Activated CD8-positive, alpha-beta T cell treated with anti-CD3 and anti-CD28 coated beads for 36 hours (primary cell): ENCODE measurements at regions not wholly inside any gene's neighbourhood (a gene's known extent, or its start where the extent isn't known, plus 50 kb on each side); places are given as distances from the start of the nearest gene placed in this dataset.
A peak's percentile ranks its signal among the peaks of the same experiment; 100 is the strongest.

ENCODE experiments used
- ATAC-seq: fragments of 200-7000 bp; cut with Tn5 transposase; one replicate; pipeline ENCODE4 v1.10.0; 2021; ENCODE audit warnings: mild to moderate bottlenecking, moderate library complexity
- CTCF ChIA-PET: fragments of 350-600 bp; sonication (Branson Sonifier 250); formaldehyde crosslinking; loops from one replicate; lab custom pipeline; 2021; ENCODE audit warnings: antibody characterized with exemption; lab: Charles Lee
- POLR2A ChIA-PET: fragments of 350-600 bp; sonication (Branson Sonifier 250); formaldehyde crosslinking; loops from one replicate; lab custom pipeline; 2021; ENCODE audit warnings: antibody characterized with exemption; lab: Charles Lee
- DNase-seq: peaks from one replicate; pipeline ENCODE4 v3.0.0-alpha.2; 2020
- H3K27ac Mint-ChIP-seq: one replicate; pipeline ENCODE4 v1.8.0; 2021; ENCODE audit warnings: mild to moderate bottlenecking, mixed read lengths
- H3K27me3 Mint-ChIP-seq: one replicate; pipeline ENCODE4 v1.8.0; 2021; ENCODE audit warnings: mixed read lengths
- H3K36me3 Mint-ChIP-seq: one replicate; pipeline ENCODE4 v1.8.0; 2021; ENCODE audit warnings: low read depth, mixed read lengths
- H3K4me1 Mint-ChIP-seq: one replicate; pipeline ENCODE4 v1.8.0; 2021; ENCODE audit warnings: low read depth, mixed read lengths
- H3K4me3 Mint-ChIP-seq: one replicate; pipeline ENCODE4 v1.8.0; 2021; ENCODE audit warnings: mild to moderate bottlenecking, moderate library complexity, mixed read lengths
- H3K9me3 Mint-ChIP-seq: one replicate; pipeline ENCODE4 v1.8.0; 2021; ENCODE audit warnings: mixed read lengths
- intact Hi-C: fragments of 100-400 bp; cut with micrococcal nuclease; formaldehyde crosslinking; loops from one replicate; pipeline ENCODE4 v1.10.0; 2022
- TF ChIP-seq, protein P1 (sequence below): fragments of 200-600 bp; IDR thresholded peaks from one replicate; pipeline ENCODE4 v1.8.0; 2022; ENCODE audit warnings: antibody characterized with exemption, mild to moderate bottlenecking

DNA sequence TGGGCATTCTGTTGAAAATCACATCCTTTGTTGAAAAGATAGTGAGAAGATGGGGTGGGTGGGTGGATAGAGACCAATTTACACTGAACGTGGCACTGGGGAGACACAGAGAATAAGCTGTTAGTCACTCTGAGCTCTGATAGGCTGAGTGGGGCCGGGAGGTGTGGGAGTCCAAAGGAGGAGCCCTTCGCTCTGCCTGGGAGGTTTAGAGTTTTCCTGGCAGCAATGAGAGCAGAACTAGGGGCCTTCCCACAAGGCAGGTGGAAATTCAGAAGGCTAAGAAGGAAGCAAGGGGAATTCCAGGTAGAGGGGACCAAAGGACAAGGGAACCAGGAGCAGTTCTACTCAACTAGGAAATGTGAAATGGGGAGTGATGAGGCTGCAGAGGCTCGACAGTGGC is 272.7 kb downstream of the RPLP1 start:
- CTCF ChIA-PET = no interaction called here
- no peaks in the 10 kb centered on the region for H3K9me3 Mint-ChIP-seq
- intact Hi-C loops = loop anchor here (10.0 kb wide), 2 partner anchors 150 to 370 kb away; partner anchors contain the start of gene TLE3
- peaks cover 6% of the 10 kb centered on the region for H3K27me3 Mint-ChIP-seq
- TF ChIP-seq, protein P1, sequence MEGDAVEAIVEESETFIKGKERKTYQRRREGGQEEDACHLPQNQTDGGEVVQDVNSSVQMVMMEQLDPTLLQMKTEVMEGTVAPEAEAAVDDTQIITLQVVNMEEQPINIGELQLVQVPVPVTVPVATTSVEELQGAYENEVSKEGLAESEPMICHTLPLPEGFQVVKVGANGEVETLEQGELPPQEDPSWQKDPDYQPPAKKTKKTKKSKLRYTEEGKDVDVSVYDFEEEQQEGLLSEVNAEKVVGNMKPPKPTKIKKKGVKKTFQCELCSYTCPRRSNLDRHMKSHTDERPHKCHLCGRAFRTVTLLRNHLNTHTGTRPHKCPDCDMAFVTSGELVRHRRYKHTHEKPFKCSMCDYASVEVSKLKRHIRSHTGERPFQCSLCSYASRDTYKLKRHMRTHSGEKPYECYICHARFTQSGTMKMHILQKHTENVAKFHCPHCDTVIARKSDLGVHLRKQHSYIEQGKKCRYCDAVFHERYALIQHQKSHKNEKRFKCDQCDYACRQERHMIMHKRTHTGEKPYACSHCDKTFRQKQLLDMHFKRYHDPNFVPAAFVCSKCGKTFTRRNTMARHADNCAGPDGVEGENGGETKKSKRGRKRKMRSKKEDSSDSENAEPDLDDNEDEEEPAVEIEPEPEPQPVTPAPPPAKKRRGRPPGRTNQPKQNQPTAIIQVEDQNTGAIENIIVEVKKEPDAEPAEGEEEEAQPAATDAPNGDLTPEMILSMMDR = no peak
- H3K36me3 Mint-ChIP-seq = no peaks in the 10 kb centered on the region
- peaks cover 57% of the 10 kb centered on the region for H3K4me1 Mint-ChIP-seq
- H3K4me3 Mint-ChIP-seq = no peak overlapping the region
- no peak for DNase-seq
- POLR2A ChIA-PET = interaction anchor here (0.9 kb wide), 1 partner anchor 376 kb away, joined by 3 read pairs; no protein-coding TSS in a partner anchor
- no peak for ATAC-seq
- no peak overlapping the region for H3K27ac Mint-ChIP-seq

DNA sequence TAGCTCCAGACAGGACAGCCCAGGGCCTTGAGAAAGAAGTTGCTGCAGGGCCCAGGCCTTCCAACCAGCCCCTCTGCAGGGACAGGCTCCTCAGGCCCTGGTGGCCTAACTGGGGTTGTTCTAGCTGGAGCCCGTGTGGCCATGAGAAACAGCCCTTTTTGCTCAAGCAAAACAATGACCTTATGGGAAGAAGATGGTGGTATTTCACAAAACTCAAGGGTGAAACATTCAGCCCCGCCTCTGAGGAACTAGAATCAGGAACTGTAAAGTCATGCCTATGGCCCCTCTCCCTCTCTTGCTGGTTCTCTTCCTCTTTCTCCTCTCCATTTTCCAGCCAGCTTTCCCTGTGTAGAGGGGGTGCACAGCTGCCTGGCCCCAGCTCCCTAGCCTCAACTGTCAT is 273.3 kb downstream of the RPLP1 start:
- H3K36me3 Mint-ChIP-seq = no peaks in the 10 kb centered on the region
- CTCF ChIA-PET = no interaction called here

DNA sequence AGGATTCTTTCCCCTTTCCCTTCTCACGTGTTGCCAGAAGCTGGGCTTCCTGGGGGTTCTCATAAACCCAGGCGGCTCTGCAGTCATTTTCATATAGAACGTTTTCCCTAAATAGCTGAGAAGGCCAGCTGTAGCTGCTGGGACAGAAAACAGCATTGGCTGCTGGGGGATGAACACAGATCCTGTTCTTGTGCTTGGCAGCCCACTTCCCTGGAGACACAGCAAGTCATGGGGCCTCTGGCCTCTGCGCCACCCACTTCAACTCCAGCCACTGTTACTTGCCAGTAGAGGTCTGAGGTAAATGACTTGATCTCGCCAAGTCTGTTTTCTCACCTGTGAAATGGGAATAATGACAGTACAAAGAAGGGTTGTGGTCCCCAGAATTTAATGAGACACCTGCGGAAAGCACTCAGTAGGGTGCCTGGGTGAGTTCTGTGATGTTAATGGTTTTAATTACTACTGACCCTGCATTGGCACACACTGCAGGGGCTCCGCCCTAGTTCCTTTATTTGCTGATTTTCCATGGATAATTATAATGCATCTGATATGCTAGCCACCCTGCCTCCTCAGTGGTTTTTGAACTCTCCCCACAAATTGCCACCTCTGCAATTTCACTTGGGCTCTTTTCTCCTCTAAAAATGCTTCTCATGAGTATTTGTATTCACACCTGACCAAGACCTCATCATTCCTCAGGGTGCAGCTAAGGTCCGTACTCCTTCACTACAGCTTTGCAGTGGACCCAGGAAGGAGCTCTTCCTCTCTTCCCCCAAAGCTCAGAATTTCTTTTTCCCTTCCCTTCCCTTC is 274.7 kb downstream of the RPLP1 start:
- H3K4me3 Mint-ChIP-seq = no peak overlapping the region
- DNase-seq (no peak), ATAC-seq (no peak)
- H3K27me3 Mint-ChIP-seq = peaks cover 6% of the 10 kb centered on the region
- intact Hi-C loops = loop anchor here (10.0 kb wide), 2 partner anchors 153 to 367 kb away; partner anchors contain the start of gene TLE3
- ChIA-PET CTCF (interaction anchor here (1.0 to 1.8 kb wide), 3 partner anchors 8 to 25 kb away, joined by 5 to 8 read pairs (median 7); no protein-coding TSS in a partner anchor), POLR2A (no interaction called here)
- TF ChIP-seq, protein P1 = no peak
- peaks cover 36% of the 10 kb centered on the region for H3K4me1 Mint-ChIP-seq
- no peak overlapping the region for H3K27ac Mint-ChIP-seq
- no peaks in the 10 kb centered on the region for H3K9me3 Mint-ChIP-seq
- H3K36me3 Mint-ChIP-seq = no peaks in the 10 kb centered on the region

More for the DNA sequence above, 273.3 kb downstream of the RPLP1 start:
- DNase-seq (no peak), ATAC-seq (no peak)
- no peaks in the 10 kb centered on the region for H3K9me3 Mint-ChIP-seq
- H3K27ac Mint-ChIP-seq = no peak overlapping the region
- H3K4me3 Mint-ChIP-seq = no peak overlapping the region
- POLR2A ChIA-PET = no interaction called here
- H3K4me1 Mint-ChIP-seq = peaks cover 50% of the 10 kb centered on the region
- H3K27me3 Mint-ChIP-seq = peaks cover 6% of the 10 kb centered on the region
- intact Hi-C loops = loop anchor here (10.0 kb wide), 2 partner anchors 151 to 369 kb away; partner anchors contain the start of gene TLE3
- TF ChIP-seq, protein P1 = no peak

DNA sequence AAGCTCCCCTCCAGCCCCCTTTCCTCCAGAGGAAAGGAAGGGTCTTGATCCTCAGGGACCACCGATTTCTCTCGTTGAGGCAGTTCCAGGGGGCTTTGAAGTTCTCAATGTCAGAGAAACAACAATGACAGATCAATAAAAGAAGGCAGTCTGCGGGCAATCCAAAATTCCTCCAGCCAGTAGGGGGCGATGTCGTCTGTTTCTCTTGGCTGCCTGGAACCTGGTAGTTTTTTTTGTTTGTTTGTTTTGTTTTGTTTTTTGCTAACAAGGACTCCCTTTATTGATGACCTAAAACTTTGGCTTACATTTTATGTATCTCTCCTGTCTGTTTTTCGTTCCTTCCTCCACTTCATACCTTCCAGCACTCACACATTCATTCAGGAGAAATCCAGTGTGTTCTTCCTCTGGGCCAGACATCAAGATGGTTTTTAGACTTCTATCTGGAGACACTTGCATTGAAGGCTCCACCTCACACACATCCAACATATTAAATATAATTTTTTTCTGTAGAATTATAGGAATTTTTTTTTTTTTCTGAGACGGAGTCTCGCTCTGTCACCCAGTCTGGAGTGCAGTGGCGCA is 276.6 kb downstream of the RPLP1 start:
- Mint-ChIP-seq H3K4me1 (peaks cover 21% of the 10 kb centered on the region), H3K27me3 (peaks cover 6% of the 10 kb centered on the region), H3K36me3 (no peaks in the 10 kb centered on the region), H3K4me3 (no peak overlapping the region), H3K27ac (no peak overlapping the region), H3K9me3 (no peaks in the 10 kb centered on the region)
- CTCF ChIA-PET = interaction anchor here (0.7 to 1.8 kb wide), 23 partner anchors 9 to 738 kb away, joined by 3 to 8 read pairs (median 3); partner anchors contain the start of gene TLE3
- peak; percentile 85 for DNase-seq
- POLR2A ChIA-PET = no interaction called here
- TF ChIP-seq, protein P1 = peak; percentile 75
- intact Hi-C loops = loop anchor here (10.0 kb wide), 2 partner anchors 154 to 366 kb away; partner anchors contain the start of gene TLE3
- ATAC-seq = no peak
